Muscle of arm (tissue), 1 donor: ENCODE measurements at regions not wholly inside any gene's neighbourhood (a gene's known extent, or its start where the extent isn't known, plus 50 kb on each side); places are given as distances from the start of the nearest gene placed in this dataset.
A peak's percentile ranks its signal among the peaks of the same experiment; 100 is the strongest.
"Not testable (repeated sequence)": the region's sequence is repeated elsewhere in the genome, so short reads cannot be mapped to it uniquely, and the experiment has no call there.

Source experiments
- DNase-seq: peaks from one replicate; pipeline ENCODE4 v3.0.0-alpha.2; 2013

- DNase-seq: no peak
These were observed 183.2 kb upstream of the AADAT start for GRCh38 chr4:170272959-170273358.

GRCh38 chr4:170271723-170272122 is 182.0 kb upstream of the AADAT start:
- DNase-seq: no peak

- no peak for DNase-seq
These were observed 180.9 kb upstream of the AADAT start for GRCh38 chr4:170270628-170271027.

- DNase-seq: no peak
These were observed 180.2 kb upstream of the AADAT start for GRCh38 chr4:170269950-170270349.

- DNase-seq: peak; percentile 71
These were observed 169.9 kb upstream of the AADAT start for GRCh38 chr4:170259631-170260153.

- DNase-seq: no peak
These were observed 167.1 kb upstream of the AADAT start for GRCh38 chr4:170256807-170257206.

GRCh38 chr4:170248576-170248975 is 158.8 kb upstream of the AADAT start:
- no peak for DNase-seq

- no peak for DNase-seq
These were observed 158.3 kb upstream of the AADAT start for GRCh38 chr4:170248029-170248428.

- DNase-seq: no peak
These were observed 157.8 kb upstream of the AADAT start for GRCh38 chr4:170247596-170247995.

GRCh38 chr4:170243662-170244288 is 154.0 kb upstream of the AADAT start:
- no peak for DNase-seq

- no peak for DNase-seq
These were observed 152.7 kb upstream of the AADAT start for GRCh38 chr4:170242471-170242870.

- no peak for DNase-seq
These were observed 145.0 kb upstream of the AADAT start for GRCh38 chr4:170234800-170235199.

- no peak for DNase-seq
These were observed 141.6 kb upstream of the AADAT start for GRCh38 chr4:170231377-170231776.

GRCh38 chr4:170230242-170230641 is 140.5 kb upstream of the AADAT start:
- DNase-seq: no peak

GRCh38 chr4:170229006-170229405 is 139.2 kb upstream of the AADAT start:
- DNase-seq: no peak

- no peak for DNase-seq
These were observed 138.2 kb upstream of the AADAT start for GRCh38 chr4:170227928-170228327.

- no peak for DNase-seq
These were observed 136.5 kb upstream of the AADAT start for GRCh38 chr4:170226288-170226687.

GRCh38 chr4:170214731-170215130 is 125.0 kb upstream of the AADAT start:
- no peak for DNase-seq

GRCh38 chr4:170214101-170214500 is 124.3 kb upstream of the AADAT start:
- DNase-seq: no peak

GRCh38 chr4:170202721-170203120 is 113.0 kb upstream of the AADAT start:
- no peak for DNase-seq

GRCh38 chr4:170198747-170199146 is 109.0 kb upstream of the AADAT start:
- DNase-seq: no peak

GRCh38 chr4:170194794-170195193 is 105.0 kb upstream of the AADAT start:
- DNase-seq: not testable (repeated sequence)

GRCh38 chr4:170193496-170193895 is 103.7 kb upstream of the AADAT start:
- DNase-seq: no peak

GRCh38 chr4:170190265-170190664 is 100.5 kb upstream of the AADAT start:
- no peak for DNase-seq
